NCI-H460 (cell line): ENCODE measurements at regions not wholly inside any gene's neighbourhood (a gene's known extent, or its start where the extent isn't known, plus 50 kb on each side); places are given as distances from the start of the nearest gene placed in this dataset.

Experiments
- DNase-seq: peaks from one replicate; pipeline ENCODE4 v3.0.0-alpha.2; 2016; ENCODE audit warnings: low read depth; ENCODE audit errors: extremely low read depth

DNA sequence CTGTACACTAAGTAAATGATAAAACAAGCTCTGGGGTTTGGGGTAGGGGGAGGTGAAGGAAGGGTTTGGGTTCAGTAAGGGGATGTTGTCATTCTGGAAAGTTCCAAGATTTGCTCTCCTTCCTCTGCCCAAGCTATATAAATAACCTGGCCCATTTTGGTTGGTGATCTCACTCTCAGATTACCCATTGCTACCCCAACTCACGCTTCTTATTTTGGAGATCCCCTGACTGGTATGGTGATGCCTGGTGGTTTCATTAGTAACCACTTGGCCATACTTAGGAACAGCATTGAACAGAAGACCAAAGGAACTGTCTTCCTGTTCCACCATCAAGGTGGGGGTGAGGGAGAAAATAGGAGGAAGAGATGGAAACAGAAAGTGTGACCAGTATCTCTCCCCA is 259.6 kb upstream of the TBX3 start:
- DNase-seq = no peak

- no peak for DNase-seq
These were observed 254.7 kb upstream of the TBX3 start for GRCh38 chr12:114938487-114939210.

DNA sequence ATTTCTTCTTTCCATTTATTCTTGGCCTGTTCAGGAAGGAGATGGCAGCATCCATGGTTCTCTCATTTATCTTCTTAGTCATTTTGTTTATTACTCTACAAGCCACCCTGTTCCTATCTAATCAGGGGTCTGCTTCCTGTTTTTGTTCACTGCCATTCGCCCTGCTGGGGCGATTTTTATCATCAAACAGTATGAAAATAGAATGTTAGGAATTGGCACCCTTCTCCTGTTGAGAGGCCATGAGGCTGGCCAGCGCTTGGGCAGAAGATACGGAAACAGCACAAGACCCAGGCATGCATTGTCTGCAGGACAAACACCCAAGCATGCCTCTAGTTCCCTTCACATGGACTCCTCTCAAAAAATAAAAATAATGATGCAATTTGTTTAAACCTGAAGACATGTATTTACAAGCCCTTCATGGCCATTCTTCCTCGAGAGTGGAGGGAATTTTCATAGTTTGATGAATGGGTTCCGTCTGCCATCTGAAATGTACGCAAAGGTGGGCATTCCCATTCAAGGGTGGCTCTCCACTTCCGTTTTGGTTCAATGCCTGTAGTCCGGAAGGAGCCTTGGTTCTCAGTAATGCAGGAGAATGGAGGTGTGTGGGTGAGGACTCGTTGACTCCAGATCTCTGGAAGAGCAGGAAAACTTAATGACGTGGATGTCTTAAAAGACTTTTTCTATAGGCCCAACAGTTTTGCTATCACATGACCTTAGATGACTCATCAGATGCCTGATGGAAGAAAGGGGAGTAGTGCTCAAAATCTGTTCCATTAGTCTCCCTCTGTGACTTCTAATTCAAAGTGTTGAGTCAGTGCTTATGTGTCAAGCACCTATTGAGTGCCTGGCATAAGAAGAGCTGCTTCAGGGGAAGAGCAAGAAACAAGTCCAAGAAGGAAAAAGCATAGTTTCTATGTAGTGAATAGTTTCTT is 252.4 kb upstream of the TBX3 start:
- no peak for DNase-seq

GRCh38 chr12:114935658-114936057 is 251.7 kb upstream of the TBX3 start:
- DNase-seq = no peak

- DNase-seq = no peak
These were observed 249.6 kb upstream of the TBX3 start for GRCh38 chr12:114933428-114934160.

DNA sequence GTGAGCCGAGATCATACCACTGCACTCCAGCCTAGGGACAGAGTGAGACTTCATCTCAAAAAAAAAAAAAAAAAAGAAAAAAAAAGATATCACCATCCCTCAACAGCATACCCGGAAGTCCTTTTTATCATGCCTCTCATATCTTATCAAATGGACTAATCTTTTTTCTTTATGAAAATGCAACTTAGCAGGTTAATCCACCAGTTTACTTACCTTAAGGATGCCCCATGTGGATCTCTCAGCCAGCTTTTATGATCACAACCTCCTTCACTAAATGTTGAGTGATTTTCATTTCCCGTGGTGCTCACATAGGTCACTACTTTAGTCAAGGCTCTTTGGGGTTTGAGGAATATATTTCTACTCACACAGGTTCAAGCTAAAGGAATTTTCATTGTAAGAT is 248.8 kb upstream of the TBX3 start:
- DNase-seq = no peak

DNA sequence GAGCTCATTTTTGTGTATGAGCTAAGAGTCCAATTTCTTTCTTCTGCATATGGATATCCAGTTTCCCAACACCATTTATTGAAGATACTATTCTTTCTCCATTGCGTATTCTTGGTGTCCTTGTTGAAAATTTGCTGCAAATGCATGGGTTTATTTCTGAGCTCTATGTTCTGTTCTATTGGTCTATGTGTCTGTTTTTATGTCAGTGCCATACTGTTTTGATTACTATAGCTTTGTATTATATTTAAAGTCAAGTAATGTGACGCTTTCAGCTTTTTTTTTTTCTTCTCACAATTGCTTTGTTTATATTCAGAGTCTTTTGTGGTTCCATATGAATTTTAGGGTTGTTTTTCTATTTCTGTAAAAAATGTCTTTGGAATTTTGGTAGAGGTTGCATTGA is 247.1 kb upstream of the TBX3 start:
- DNase-seq = no peak

DNA sequence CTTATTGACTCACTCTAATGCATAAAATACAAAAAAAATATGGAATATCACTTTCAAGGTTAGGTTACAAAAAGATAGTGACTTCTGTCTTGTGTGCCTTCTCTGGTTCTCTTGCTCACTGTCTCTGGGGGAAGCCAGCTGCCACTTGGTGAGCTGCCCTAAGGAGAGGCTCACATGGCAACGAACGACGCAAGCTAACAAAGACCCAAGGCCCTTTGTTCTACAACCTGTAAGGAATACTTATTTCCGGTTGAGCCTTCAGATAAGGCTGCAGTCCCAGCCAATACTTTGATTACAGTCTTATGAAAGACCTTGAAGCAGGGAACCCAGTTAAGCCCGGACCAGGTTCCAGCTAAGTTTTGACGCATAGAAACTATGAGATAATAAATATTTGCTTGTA is 242.4 kb upstream of the TBX3 start:
- no peak for DNase-seq

DNA sequence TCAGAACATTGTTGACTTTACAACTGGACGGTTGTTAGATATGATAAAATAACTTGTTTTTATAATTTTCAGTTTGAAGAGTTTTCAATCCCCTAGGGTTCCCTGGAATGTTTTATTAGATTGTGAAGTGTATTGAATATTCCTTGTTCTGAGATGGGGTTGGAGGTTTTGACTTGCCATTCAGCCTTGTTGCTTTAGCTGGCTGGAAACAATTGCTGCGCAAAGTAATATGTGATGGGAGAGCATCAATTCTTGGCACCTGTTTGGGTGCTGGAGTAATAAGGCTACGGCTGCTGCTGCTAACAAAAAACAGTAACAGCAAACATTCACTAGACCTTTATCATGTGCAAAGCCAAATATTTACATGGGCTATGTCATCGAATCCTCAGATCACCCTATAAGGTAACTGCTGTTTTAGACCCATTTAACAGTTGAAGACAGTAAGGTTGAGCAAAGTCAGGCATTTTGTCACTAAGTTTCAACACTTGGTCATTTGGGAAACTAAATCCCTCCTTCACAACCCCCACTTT is 241.0 kb upstream of the TBX3 start:
- DNase-seq = no peak

- DNase-seq = no peak
These were observed 237.8 kb upstream of the TBX3 start for GRCh38 chr12:114921781-114922180.

GRCh38 chr12:114920771-114921554 is 237.0 kb upstream of the TBX3 start:
- DNase-seq = no peak

DNA sequence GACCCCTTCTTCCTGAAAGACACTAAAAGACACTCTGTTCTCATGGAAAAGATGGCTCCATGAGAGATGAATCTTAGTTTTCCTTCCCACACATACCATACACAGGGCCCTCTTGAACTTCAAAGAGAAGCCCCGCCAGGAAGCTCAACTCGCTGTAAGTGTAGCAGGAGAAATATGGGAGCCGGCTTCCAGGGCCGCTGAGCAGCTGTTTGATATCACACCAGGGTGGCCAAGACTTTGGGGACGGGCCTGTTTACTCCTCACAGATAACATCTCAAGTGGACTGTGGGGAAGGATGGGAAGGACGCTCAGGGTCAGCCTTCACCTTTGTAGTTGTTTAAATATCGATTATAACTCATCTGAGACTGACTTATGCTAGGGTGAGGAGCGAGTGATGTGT is 235.5 kb upstream of the TBX3 start:
- DNase-seq = no peak

GRCh38 chr12:114918535-114919233 is 234.7 kb upstream of the TBX3 start:
- peak; percentile 14 for DNase-seq

DNA sequence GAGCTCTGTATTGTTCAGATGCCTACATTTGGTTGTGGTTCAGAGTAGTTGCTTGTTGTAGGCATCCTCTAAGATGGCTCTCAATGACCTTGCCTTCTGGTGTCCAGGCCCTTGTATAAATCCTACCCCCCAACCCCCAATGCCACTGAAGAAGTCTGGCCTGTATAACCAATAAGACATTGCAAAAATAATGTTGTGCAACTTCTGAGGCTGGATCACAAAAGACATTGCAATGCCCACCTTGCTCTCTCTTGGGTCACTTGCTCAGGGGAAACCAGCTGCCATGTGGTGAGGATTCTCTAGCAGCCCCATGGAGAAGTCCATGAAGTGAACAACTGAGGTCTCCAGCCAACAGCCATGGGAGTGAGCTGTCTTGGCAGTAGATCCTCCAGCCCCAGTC is 234.0 kb upstream of the TBX3 start:
- no peak for DNase-seq

- DNase-seq = no peak
These were observed 233.3 kb upstream of the TBX3 start for GRCh38 chr12:114917307-114917706.

- DNase-seq = no peak
These were observed 232.6 kb upstream of the TBX3 start for GRCh38 chr12:114916541-114916940.

- DNase-seq = no peak
These were observed 232.1 kb upstream of the TBX3 start for GRCh38 chr12:114916124-114916523.

GRCh38 chr12:114913871-114914801 is 230.2 kb upstream of the TBX3 start:
- no peak for DNase-seq

GRCh38 chr12:114912811-114913210 is 228.8 kb upstream of the TBX3 start:
- DNase-seq = no peak
